Prostate gland (tissue), 2 donors: ENCODE measurements at regions not wholly inside any gene's neighbourhood (a gene's known extent, or its start where the extent isn't known, plus 50 kb on each side); places are given as distances from the start of the nearest gene placed in this dataset.

ENCODE experiments used
- DNase-seq: peaks from one replicate; pipeline ENCODE4 v3.0.0-alpha.2; 2019; ENCODE audit warnings: low spot score
- H3K27ac ChIP-seq, 2 donors: fragments of 200-600 bp; sonication (generic); 2 replicates each; pipeline ENCODE4 v1.5.1; 2017 to 2019
- H3K27me3 ChIP-seq: fragments of 200-600 bp; sonication (generic); replicated peaks from 2 replicates; pipeline ENCODE4 v1.5.1; 2019; ENCODE audit not compliant: insufficient read depth
- H3K36me3 ChIP-seq, 2 donors: fragments of 200-600 bp; sonication (generic); 1 replicate in 1 of 2; 2 replicates in 1 of 2; pipeline versions ENCODE4 v1.5.1 to v1.8.1; 2017 to 2019
- H3K4me1 ChIP-seq: fragments of 200-600 bp; sonication (generic); replicated peaks from 2 replicates; pipeline ENCODE4 v1.5.1; 2019
- H3K4me3 ChIP-seq, 2 donors: fragments of 200-600 bp; sonication (generic); 2 replicates each; pipeline ENCODE4 v1.5.1; 2017 to 2019
- H3K9me3 ChIP-seq: fragments of 200-600 bp; sonication (generic); 2 replicates; pipeline ENCODE4 v1.5.1; 2017
- CTCF ChIP-seq, 4 experiments: fragments of 200-600 bp in 2 of 4; fragments of 450-650 bp in 2 of 4; sonication (generic) in 2 of 4; IDR thresholded peaks; 1 replicate in 3 of 4; 2 replicates in 1 of 4; pipeline ENCODE4 v1.5.1; 2016 to 2019; ENCODE audit warnings: antibody characterized with exemption in 4 of 4, mild to moderate bottlenecking in 2 of 4, moderate library complexity in 2 of 4
- POLR2A ChIP-seq: fragments of 450-650 bp; IDR thresholded peaks from one replicate; pipeline ENCODE4 v1.6.1; 2016; ENCODE audit warnings: antibody characterized with exemption, mild to moderate bottlenecking
- POLR2AphosphoS5 ChIP-seq: sonication (generic); formaldehyde crosslinking; IDR thresholded peaks from one replicate; pipeline ENCODE4 v1.6.1; 2017; ENCODE audit warnings: antibody characterized with exemption
- WGBS: methylation state at CpG from one replicate; pipeline ENCODE4 v1.1.5; 2018; 5-methylcytosine and 5-hydroxymethylcytosine counted together
- intact Hi-C: fragments of 100-400 bp; cut with DNase I; formaldehyde crosslinking; loops from one replicate; pipeline ENCODE4 v1.14.2; 2022

- DNase-seq: no peak
- H3K9me3 ChIP-seq: no peaks in the 10 kb centered on the region
- no peaks in the 10 kb centered on the region for H3K36me3 ChIP-seq
- TF ChIP-seq CTCF (IDR thresholded peaks at IDR 0.05) (peak in 3 of 4 experiments; percentile 11 to 44 (median 34)), POLR2AphosphoS5 (no peak)
- H3K4me3 ChIP-seq: no peak overlapping the region
- intact Hi-C loops: loop anchor here (10.0 kb wide), 2 partner anchors 79 to 319 kb away; partner anchors contain the start of gene SOD3
- no peaks in the 10 kb centered on the region for H3K27me3 ChIP-seq
- H3K4me1 ChIP-seq: peaks cover 6% of the 10 kb centered on the region
- no peak overlapping the region for H3K27ac ChIP-seq
- 61% methylated on average over 4 of the region's 4 CpGs for WGBS
These were observed 108.1 kb downstream of the DHX15 start for GRCh38 chr4:24476282-24476681.

GRCh38 chr4:24475756-24476155 lies 108.6 kb downstream of the DHX15 start:
- WGBS: 65% methylated on average over 3 of the region's 3 CpGs
- no peak for DNase-seq
- no peak overlapping the region for H3K27ac ChIP-seq
- TF ChIP-seq POLR2A (no peak), POLR2AphosphoS5 (no peak), CTCF (IDR thresholded peaks at IDR 0.05) (no peak)
- no peaks in the 10 kb centered on the region for H3K9me3 ChIP-seq
- H3K36me3 ChIP-seq: no peaks in the 10 kb centered on the region
- H3K4me3 ChIP-seq: no peak overlapping the region
- H3K4me1 ChIP-seq: peaks cover 7% of the 10 kb centered on the region
- no peaks in the 10 kb centered on the region for H3K27me3 ChIP-seq
- intact Hi-C loops: loop anchor here (10.0 kb wide), 2 partner anchors 79 to 319 kb away; partner anchors contain the start of gene SOD3

- under 1% methylated on average over 13 of the region's 13 CpGs for WGBS
- H3K36me3 ChIP-seq: no peaks in the 10 kb centered on the region
- DNase-seq: peak; percentile 15
- intact Hi-C loops: loop anchor here (10.0 kb wide), 2 partner anchors 81 to 321 kb away; partner anchors contain the start of gene SOD3
- peak overlapping the region; percentile 43 to 50 for H3K4me3 ChIP-seq
- no peak for TF ChIP-seq POLR2AphosphoS5
- TF ChIP-seq CTCF (IDR thresholded peaks at IDR 0.05): no peak
- no peak for TF ChIP-seq POLR2A
- H3K27ac ChIP-seq: peak overlapping the region; percentile 66 to 71
- H3K4me1 ChIP-seq: peaks cover 7% of the 10 kb centered on the region
- H3K27me3 ChIP-seq: no peaks in the 10 kb centered on the region
- H3K9me3 ChIP-seq: no peaks in the 10 kb centered on the region
These were observed 111.0 kb downstream of the DHX15 start for GRCh38 chr4:24473309-24473721.

- intact Hi-C loops: loop anchor here (10.0 kb wide), 2 partner anchors 82 to 322 kb away; partner anchors contain the start of gene SOD3
- peak overlapping the region; percentile 66 to 71 for H3K27ac ChIP-seq
- under 1% methylated on average over 93 of the region's 93 CpGs for WGBS
These were observed 111.6 kb downstream of the DHX15 start for GRCh38 chr4:24472514-24473308.

More at GRCh38 chr4:24472514-24473308, 111.6 kb downstream of the DHX15 start:
- Histone ChIP-seq H3K27me3 (no peaks in the 10 kb centered on the region), H3K4me1 (peaks cover 7% of the 10 kb centered on the region), H3K36me3 (no peaks in the 10 kb centered on the region), H3K9me3 (no peaks in the 10 kb centered on the region), H3K4me3 (peak overlapping the region; percentile 43 to 50)
- peak; percentile 83 for DNase-seq
- TF ChIP-seq POLR2AphosphoS5 (peak; percentile 8), POLR2A (no peak), CTCF (IDR thresholded peaks at IDR 0.05) (peak; percentile 19 to 75 (median 52))
